Left lobe of liver (tissue), 2 donors: ENCODE measurements at regions not wholly inside any gene's neighbourhood (a gene's known extent, or its start where the extent isn't known, plus 50 kb on each side); places are given as distances from the start of the nearest gene placed in this dataset.

Source experiments
- ATAC-seq: fragments of 200-7000 bp; cut with Tn5 transposase; one replicate; pipeline ENCODE4 v1.9.1; 2020; ENCODE audit warnings: mild to moderate bottlenecking, moderate library complexity
- DNase-seq: peaks from one replicate; pipeline ENCODE4 v3.0.0-alpha.2; 2020; ENCODE audit warnings: low spot score
- donor health status: DM: no; HTN: no; CAD: no; lungs with moderate emphysema.
- donor health status: DM: no; HTN: yes; CAD: no.

GRCh38 chr13:59547950-59548349 is 615.8 kb downstream of the DIAPH3 start:
- ATAC-seq (no peak), DNase-seq (no peak)

GRCh38 chr13:59562924-59563323 is 600.8 kb downstream of the DIAPH3 start:
- ATAC-seq (no peak), DNase-seq (no peak)

GRCh38 chr13:59566561-59566960 is 597.2 kb downstream of the DIAPH3 start:
- DNase-seq (no peak), ATAC-seq (no peak)

GRCh38 chr13:59568306-59568705 is 595.4 kb downstream of the DIAPH3 start:
- no peak for ATAC-seq

GRCh38 chr13:59570204-59570603 is 593.5 kb downstream of the DIAPH3 start:
- no peak for ATAC-seq
- DNase-seq, result no peak

More at GRCh38 chr13:59568306-59568705, 595.4 kb downstream of the DIAPH3 start:
- DNase-seq, result no peak

GRCh38 chr13:59584101-59584500 is 579.6 kb downstream of the DIAPH3 start:
- ATAC-seq, result no peak
- DNase-seq, result no peak

- no peak for DNase-seq
- no peak for ATAC-seq
These were observed 578.7 kb downstream of the DIAPH3 start for GRCh38 chr13:59584761-59585670.

GRCh38 chr13:59587030-59587429 is 576.7 kb downstream of the DIAPH3 start:
- no peak for ATAC-seq
- no peak for DNase-seq

GRCh38 chr13:59587971-59588716 is 575.6 kb downstream of the DIAPH3 start:
- ATAC-seq (no peak), DNase-seq (no peak)

- no peak for ATAC-seq
- DNase-seq, result no peak
These were observed 575.0 kb downstream of the DIAPH3 start for GRCh38 chr13:59588717-59589067.

GRCh38 chr13:59601993-59602392 is 561.7 kb downstream of the DIAPH3 start:
- no peak for ATAC-seq
- DNase-seq, result no peak

- ATAC-seq, result no peak
- no peak for DNase-seq
These were observed 560.1 kb downstream of the DIAPH3 start for GRCh38 chr13:59603646-59604045.

- DNase-seq (no peak), ATAC-seq (no peak)
These were observed 556.6 kb downstream of the DIAPH3 start for GRCh38 chr13:59607172-59607571.

- ATAC-seq, result no peak
These were observed 555.9 kb downstream of the DIAPH3 start for GRCh38 chr13:59607780-59608233.

GRCh38 chr13:59609421-59609820 is 554.3 kb downstream of the DIAPH3 start:
- ATAC-seq (no peak), DNase-seq (no peak)

More at GRCh38 chr13:59607780-59608233, 555.9 kb downstream of the DIAPH3 start:
- no peak for DNase-seq
